Ramos (cell line): ENCODE measurements at regions not wholly inside any gene's neighbourhood (a gene's known extent, or its start where the extent isn't known, plus 50 kb on each side); places are given as distances from the start of the nearest gene placed in this dataset.

Experiments used
- in situ Hi-C: fragments of 300-500 bp; cut with MboI; formaldehyde crosslinking; loops from one replicate; pipeline ENCODE4 v1.14.3; 2022; ENCODE audit warnings: low sequenced_read_pairs; ENCODE audit not compliant: unreplicated experiment

GRCh38 chr3:88628901-88629300 is 478.5 kb upstream of the EPHA3 start:
- in situ Hi-C loops, result no loop called here

- in situ Hi-C loops, result no loop called here
Measured at GRCh38 chr3:88632226-88632625, 475.2 kb upstream of the EPHA3 start.

DNA sequence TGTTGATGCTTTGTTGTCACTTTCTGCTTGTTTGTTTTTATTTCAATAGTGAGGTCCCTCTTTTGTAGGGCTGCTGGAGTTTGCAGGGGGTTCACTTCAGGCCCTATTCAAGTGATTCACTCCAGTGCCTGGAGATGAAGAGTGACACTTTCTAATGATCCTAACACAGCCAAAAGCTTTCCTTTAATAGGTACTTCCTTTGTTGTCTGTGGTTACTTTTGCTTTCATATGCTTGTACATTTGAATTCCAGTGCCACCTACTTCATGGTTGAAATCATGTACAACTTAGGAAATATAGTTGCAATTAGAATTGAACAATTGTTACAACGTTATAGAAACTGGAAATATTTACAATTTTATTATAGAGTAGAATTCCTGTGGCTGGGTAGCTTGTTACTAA is 466.8 kb upstream of the EPHA3 start:
- in situ Hi-C loops, result no loop called here

DNA sequence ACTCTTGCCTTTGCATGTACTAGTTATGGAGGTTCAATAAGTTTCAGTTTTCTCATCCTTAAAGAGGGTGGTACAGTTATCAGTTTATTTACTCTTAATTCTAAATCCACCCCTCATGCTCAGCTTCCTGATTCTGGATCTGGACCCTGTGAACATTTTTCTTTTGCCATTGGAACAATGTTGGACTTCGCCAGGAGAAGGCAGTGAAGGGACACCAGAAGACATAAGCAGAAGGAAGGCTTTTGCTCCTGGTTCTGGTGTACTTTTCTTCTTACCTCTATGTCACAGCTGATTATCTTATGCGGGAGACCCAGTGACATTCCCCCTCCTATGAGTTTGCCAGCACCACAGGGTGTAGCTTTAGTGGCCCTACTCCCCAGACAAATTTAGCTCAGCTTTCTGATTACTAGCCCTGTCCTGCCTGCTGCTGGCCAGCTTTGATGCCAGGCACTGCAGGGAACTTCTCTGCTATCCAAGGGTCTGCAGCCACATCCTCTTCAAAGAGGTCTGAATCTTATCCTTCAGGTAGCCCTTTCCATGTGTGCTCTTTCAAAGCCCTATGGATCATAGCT is 466.3 kb upstream of the EPHA3 start:
- in situ Hi-C loops, result no loop called here

DNA sequence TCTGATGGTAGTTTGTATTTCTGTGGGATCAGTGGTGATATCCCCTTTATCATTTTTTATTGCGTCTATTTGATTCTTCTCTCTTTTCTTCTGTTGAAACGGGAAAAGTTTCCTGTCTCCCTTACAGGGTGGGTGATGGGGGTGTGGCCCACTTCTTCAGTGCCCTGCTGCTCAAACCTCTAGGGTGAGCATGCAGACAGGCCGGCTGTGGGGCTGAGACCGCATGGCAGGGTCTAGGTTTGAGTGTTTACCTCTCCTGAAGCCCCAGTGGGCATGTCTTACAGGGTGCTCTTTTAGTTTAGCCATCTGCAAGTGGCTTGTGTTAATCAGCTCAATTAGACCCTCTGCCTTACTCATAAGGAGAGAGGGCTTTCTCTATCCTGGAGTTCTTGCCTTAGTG is 450.0 kb upstream of the EPHA3 start:
- in situ Hi-C loops, result no loop called here

DNA sequence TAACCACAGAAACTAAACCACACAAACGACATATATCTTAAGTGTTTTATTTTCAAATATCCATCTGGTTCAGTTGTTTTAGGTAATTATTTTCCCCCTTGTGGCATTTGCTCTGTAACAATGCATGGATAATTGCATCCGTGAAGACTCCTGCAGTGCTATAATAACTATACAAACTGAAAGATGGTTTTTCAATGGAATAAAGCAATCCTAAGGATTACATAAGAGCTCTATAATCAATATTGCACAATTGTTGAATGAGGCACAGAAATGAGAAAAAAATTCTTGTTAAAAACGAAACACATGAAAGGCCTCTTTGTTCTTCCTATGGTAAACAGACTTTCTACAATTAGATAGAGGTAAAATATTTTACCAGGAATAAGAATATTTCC is 446.0 kb upstream of the EPHA3 start:
- in situ Hi-C loops, result no loop called here

- in situ Hi-C loops, result no loop called here
Measured at GRCh38 chr3:88668180-88668579, 439.2 kb upstream of the EPHA3 start.

GRCh38 chr3:88671573-88671972 is 435.8 kb upstream of the EPHA3 start:
- in situ Hi-C loops, result no loop called here

- in situ Hi-C loops, result no loop called here
Measured at GRCh38 chr3:88677298-88677697, 430.1 kb upstream of the EPHA3 start.

DNA sequence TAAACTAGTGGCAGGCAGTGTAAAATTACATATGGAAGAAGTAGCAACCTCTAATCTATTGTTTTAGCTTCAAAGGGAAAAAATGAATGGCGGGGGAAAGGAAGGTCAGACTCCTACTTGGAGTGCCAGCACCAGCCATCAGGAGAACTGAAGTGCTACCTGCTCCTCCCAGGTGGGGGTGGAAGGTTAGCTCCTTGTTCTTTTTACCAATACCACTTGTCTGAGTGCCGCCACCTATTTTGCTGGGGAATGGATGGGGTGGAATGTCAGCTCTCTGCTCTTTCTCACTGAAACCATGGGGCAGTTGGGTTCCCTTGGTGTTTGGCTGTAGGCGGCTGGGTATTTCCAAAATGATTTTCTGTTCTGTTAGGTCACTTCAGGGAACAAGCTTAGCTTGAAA is 428.7 kb upstream of the EPHA3 start:
- in situ Hi-C loops, result no loop called here

- in situ Hi-C loops, result no loop called here
Measured at GRCh38 chr3:88690287-88690686, 417.1 kb upstream of the EPHA3 start.

DNA sequence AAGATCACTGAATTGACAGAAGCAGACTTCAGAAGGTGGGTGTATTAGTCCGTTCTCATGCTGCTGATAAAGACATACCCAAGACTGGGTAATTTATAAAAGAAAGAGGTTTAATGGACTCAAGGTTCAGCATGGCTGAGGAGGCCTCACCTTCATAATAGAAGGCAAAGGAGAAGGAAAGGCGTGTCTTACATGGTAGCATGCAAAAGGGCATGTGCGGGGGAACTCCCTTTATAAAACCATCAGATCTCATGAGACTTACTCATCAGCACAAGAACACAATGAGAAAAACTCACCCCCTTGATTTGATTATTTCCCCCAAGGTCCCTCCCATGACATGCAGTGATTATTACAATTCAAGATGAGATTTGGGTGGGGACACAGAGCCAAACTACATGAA is 416.3 kb upstream of the EPHA3 start:
- in situ Hi-C loops, result no loop called here

GRCh38 chr3:88703501-88704059 is 403.8 kb upstream of the EPHA3 start:
- in situ Hi-C loops, result loop anchor here (25.0 kb wide), 1 partner anchor 109 kb away; no protein-coding TSS in a partner anchor

DNA sequence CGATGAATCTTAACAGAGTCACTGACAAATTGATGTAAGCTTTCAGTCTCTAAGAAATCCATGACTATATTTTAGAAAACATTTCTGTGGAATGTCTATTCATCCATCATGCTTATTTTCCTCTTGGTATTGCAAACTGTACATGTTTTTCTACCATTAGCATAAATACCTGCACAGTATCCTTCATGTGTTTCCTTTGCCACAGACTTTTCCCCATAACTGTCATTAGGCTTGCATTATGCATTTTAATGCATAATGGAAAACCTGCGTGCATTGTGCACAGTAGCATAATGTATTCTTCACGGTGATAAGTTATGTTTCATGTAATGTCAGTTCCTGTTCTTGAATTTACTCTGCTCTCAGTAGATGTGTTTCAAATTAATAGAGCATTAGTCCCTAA is 403.1 kb upstream of the EPHA3 start:
- in situ Hi-C loops, result loop anchor here (25.0 kb wide), 1 partner anchor 108 kb away; no protein-coding TSS in a partner anchor

DNA sequence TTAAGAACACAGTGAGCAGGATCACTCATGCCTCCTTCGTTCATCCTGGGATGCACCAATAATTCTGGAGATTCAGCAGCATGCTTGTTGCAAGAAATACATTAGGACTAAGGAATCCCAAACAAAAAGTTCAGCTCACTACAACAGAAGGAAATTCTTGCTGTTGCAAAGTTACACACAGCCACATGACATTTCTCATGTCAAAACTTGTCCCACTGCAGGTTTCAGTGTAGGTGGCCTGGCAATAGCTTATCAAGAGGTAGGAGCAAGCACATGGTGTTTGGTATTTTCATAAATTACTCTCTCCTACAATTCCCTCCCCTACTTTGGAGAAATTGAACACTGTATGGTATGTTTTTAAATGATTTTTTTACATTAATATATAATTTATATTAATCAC is 399.6 kb upstream of the EPHA3 start:
- in situ Hi-C loops, result loop anchor here (25.0 kb wide), 1 partner anchor 104 kb away; no protein-coding TSS in a partner anchor

DNA sequence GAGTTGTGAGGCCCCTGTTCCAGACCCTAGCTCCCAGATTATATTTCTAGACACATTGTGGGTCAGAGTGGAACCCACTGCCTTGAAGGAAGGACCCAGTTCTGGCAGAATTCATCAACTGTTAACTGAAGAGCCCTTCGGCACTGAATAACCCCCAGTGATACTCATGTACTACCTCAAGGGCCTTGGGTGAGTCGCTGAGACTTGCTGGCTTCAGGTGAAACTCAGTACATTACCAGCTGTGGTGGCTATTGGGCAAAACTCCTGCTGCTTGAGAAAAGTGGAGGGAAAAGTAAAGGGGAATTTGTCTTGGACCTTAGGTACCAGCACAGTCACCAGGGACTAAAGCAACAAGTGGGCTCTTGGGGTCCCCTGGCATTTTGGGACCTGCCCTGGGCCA is 394.9 kb upstream of the EPHA3 start:
- in situ Hi-C loops, result loop anchor here (25.0 kb wide), 1 partner anchor 100 kb away; no protein-coding TSS in a partner anchor

DNA sequence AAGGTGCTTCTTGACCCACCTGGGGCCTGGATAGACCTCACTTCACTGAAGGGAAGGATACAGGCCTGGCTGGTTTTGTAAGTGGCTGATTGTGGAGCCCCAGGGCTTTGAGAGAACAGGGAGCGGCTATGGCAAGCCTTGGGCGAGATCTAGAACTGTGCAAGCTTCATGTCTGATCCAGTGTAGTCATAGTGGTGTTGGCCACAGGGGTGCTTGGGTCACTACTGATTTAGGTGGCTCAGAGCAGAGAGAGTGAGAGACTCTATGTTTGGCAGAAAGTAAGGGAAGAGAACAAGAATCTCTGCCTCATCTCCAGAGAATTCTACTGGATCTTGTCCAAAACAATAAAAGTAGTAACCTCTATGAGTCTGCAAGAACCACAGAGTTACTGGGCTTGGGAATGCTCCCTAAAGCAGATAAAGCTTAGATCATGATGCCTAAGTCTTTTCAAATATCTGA is 394.2 kb upstream of the EPHA3 start:
- in situ Hi-C loops, result loop anchor here (25.0 kb wide), 1 partner anchor 99 kb away; no protein-coding TSS in a partner anchor

GRCh38 chr3:88725440-88726165 is 381.8 kb upstream of the EPHA3 start:
- in situ Hi-C loops, result no loop called here

- in situ Hi-C loops, result no loop called here
Measured at GRCh38 chr3:88732186-88732585, 375.2 kb upstream of the EPHA3 start.

DNA sequence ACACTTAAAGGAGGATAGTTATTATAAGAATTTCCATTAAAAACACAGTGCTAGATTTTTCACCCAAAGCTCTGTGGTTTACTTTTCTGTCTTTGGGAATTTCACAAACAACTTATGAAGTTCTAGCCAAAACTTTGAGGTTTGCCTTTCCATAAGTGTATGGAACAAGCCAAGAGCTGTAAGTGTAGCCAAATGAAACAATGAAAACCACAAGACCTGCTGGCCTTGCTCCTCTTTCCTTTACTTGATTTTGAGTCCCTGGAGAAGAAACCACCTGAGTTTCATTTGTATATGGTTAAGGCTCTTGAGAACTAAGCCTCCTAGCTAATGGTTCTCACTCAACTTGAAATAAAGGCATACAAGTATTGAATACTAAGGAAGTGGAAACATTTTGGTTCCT is 365.3 kb upstream of the EPHA3 start:
- in situ Hi-C loops, result no loop called here

DNA sequence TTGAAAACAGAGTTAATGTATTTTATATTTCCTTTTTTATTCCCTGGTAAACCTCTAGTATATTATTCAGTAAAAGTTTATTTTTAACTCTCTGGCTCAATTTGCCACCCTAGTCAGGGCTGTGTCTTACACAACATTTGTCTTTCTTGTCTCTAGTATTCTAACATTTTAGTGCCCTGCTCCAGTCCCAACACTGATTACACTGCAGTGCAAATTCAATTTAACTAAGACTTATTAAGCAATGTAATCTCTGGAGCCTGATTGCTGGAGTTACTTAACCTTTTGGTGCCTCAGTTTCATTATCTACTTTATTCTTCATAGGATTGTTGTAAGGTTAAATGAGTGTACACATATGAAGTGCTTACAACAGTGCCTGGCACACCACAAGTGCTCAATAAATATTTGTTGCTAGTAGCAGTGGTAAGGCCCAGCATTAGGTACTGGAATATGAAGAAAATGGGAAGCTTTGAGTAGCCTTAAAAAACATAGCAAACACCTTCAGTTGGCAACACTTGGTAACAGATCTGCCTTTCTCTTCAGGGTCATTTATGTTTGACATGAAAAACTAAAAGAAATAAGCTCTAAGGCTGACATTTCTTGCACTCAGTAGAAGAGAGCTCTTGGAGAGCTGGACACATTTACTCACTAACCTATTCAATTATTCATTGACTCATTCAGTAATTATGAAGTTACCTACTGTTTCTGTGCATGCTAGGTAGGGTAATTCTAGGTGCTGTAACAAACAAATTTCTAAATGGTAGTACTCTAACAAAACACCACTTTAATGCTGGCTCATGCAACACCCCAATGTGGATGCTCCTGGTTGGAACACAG is 364.5 kb upstream of the EPHA3 start:
- in situ Hi-C loops, result no loop called here
